ENCODE measurements at regions not wholly inside any gene's neighbourhood (a gene's known extent, or its start where the extent isn't known, plus 50 kb on each side); places are given as distances from the start of the nearest gene placed in this dataset.

- TF ChIP-seq POLR2A (IDR thresholded peaks at IDR 0.05) (no peak), CTCF (IDR thresholded peaks at IDR 0.05) (no peak), POLR2AphosphoS5 (IDR thresholded peaks at IDR 0.05) (no peak), EP300 (IDR thresholded peaks at IDR 0.05; ENCODE audit: low read depth) (no peak)
Measured at GRCh38 chr6:135126034-135126433, 55.1 kb upstream of the MYB start.

All from transverse colon (tissue), 4 donors.